GM13976 (cell line): ENCODE measurements at regions not wholly inside any gene's neighbourhood (a gene's known extent, or its start where the extent isn't known, plus 50 kb on each side); places are given as distances from the start of the nearest gene placed in this dataset.

Source experiments
- DNase-seq: peaks from one replicate; pipeline ENCODE4 v3.0.0; 2012; ENCODE audit warnings: low spot score
- CTCF ChIP-seq: IDR thresholded peaks from 2 replicates; pipeline ENCODE4 v1.5.1; 2012; ENCODE audit warnings: borderline replicate concordance, mild to moderate bottlenecking; ENCODE audit not compliant: insufficient read depth; ENCODE audit errors: extremely low read depth, missing control alignments, control extremely low read depth
- in situ Hi-C: fragments of 300-500 bp; cut with MboI; formaldehyde crosslinking; loops from one replicate; pipeline ENCODE4 v1.12.0; 2022; ENCODE audit warnings: low sequenced_read_pairs, mixed read lengths, inconsistent platforms; ENCODE audit not compliant: unreplicated experiment

GRCh38 chr2:129793431-129793902, 186.0 kb upstream of the RAB6C start:
- no peak for TF ChIP-seq CTCF
- DNase-seq: no peak
- in situ Hi-C loops: no loop called here

- TF ChIP-seq CTCF: no peak
- no peak for DNase-seq
- in situ Hi-C loops: no loop called here
Observed at GRCh38 chr2:129794116-129794515, 185.3 kb upstream of the RAB6C start.

- no peak for TF ChIP-seq CTCF
- DNase-seq: no peak
- in situ Hi-C loops: no loop called here
Observed at GRCh38 chr2:129794540-129794939, 184.9 kb upstream of the RAB6C start.

GRCh38 chr2:129796225-129796624, 183.2 kb upstream of the RAB6C start:
- in situ Hi-C loops: no loop called here
- no peak for DNase-seq
- no peak for TF ChIP-seq CTCF

GRCh38 chr2:129796801-129797488, 182.5 kb upstream of the RAB6C start:
- no peak for TF ChIP-seq CTCF
- no peak for DNase-seq
- in situ Hi-C loops: no loop called here

- in situ Hi-C loops: no loop called here
- no peak for TF ChIP-seq CTCF
- DNase-seq: no peak
Observed at GRCh38 chr2:129797489-129798300, 181.8 kb upstream of the RAB6C start.

- TF ChIP-seq CTCF: no peak
- in situ Hi-C loops: no loop called here
- no peak for DNase-seq
Observed at GRCh38 chr2:129798301-129798581, 181.2 kb upstream of the RAB6C start.
